ENCODE measurements at regions not wholly inside any gene's neighbourhood (a gene's known extent, or its start where the extent isn't known, plus 50 kb on each side); places are given as distances from the start of the nearest gene placed in this dataset.

GRCh38 chr2:37848451-37848850, 76.6 kb upstream of the RMDN2 start:
- no peak overlapping the region for H3K9ac ChIP-seq (ENCODE audit: low read depth, low read length, poor library complexity, severe bottlenecking)
- H3K9me2 ChIP-seq (replicated peaks; ENCODE audit: low read depth, low read length): no peaks in the 10 kb centered on the region
- TF ChIP-seq EZH2phosphoT487 (IDR thresholded peaks at IDR 0.05; ENCODE audit: borderline replicate concordance): no peak
- TF ChIP-seq, protein P1, sequence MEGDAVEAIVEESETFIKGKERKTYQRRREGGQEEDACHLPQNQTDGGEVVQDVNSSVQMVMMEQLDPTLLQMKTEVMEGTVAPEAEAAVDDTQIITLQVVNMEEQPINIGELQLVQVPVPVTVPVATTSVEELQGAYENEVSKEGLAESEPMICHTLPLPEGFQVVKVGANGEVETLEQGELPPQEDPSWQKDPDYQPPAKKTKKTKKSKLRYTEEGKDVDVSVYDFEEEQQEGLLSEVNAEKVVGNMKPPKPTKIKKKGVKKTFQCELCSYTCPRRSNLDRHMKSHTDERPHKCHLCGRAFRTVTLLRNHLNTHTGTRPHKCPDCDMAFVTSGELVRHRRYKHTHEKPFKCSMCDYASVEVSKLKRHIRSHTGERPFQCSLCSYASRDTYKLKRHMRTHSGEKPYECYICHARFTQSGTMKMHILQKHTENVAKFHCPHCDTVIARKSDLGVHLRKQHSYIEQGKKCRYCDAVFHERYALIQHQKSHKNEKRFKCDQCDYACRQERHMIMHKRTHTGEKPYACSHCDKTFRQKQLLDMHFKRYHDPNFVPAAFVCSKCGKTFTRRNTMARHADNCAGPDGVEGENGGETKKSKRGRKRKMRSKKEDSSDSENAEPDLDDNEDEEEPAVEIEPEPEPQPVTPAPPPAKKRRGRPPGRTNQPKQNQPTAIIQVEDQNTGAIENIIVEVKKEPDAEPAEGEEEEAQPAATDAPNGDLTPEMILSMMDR (conservative IDR thresholded peaks at IDR 0.05; ENCODE audit: low read length): no peak
- H3F3A ChIP-seq (ENCODE audit: low read depth): peaks cover 7% of the 10 kb centered on the region; the same call in 1 of the 2 replicates
- H2AFZ ChIP-seq (ENCODE audit: low read length): no peak overlapping the region
- no peaks in the 10 kb centered on the region for H3K27me3 ChIP-seq (ENCODE audit: insufficient read depth, low read length, poor library complexity, severe bottlenecking)
- H3K9me3 ChIP-seq (ENCODE audit: insufficient read depth, low read depth, low read length): no peaks in the 10 kb centered on the region
- no peaks in the 10 kb centered on the region for H3K79me2 ChIP-seq (ENCODE audit: insufficient read depth, low read length)
- H4K20me1 ChIP-seq (ENCODE audit: insufficient read depth, low read length, poor library complexity, severe bottlenecking): no peaks in the 10 kb centered on the region
- no peak overlapping the region for H3K4me2 ChIP-seq (ENCODE audit: low read depth, low read length, poor library complexity, severe bottlenecking)
- H3K4me3 ChIP-seq (ENCODE audit: low read length, poor library complexity, severe bottlenecking): no peak overlapping the region
- no peaks in the 10 kb centered on the region for H3K36me3 ChIP-seq (ENCODE audit: insufficient read depth, low read length)
- peaks cover 26% of the 10 kb centered on the region for H3K4me1 ChIP-seq (ENCODE audit: insufficient read depth, low read length, poor library complexity, severe bottlenecking)

- no peaks in the 10 kb centered on the region for H3K79me2 ChIP-seq (ENCODE audit: insufficient read depth, low read length)
- H3K9me2 ChIP-seq (replicated peaks; ENCODE audit: low read depth, low read length): no peaks in the 10 kb centered on the region
- no peak overlapping the region for H3K4me3 ChIP-seq (ENCODE audit: low read length, poor library complexity, severe bottlenecking)
- H3F3A ChIP-seq (ENCODE audit: low read depth): peaks cover 7% of the 10 kb centered on the region; the same call in 1 of the 2 replicates
- no peaks in the 10 kb centered on the region for H3K36me3 ChIP-seq (ENCODE audit: insufficient read depth, low read length)
- H3K4me2 ChIP-seq (ENCODE audit: low read depth, low read length, poor library complexity, severe bottlenecking): no peak overlapping the region
- no peak for TF ChIP-seq EZH2phosphoT487 (IDR thresholded peaks at IDR 0.05; ENCODE audit: borderline replicate concordance)
- TF ChIP-seq, protein P1 (conservative IDR thresholded peaks at IDR 0.05; ENCODE audit: low read length): no peak
- H2AFZ ChIP-seq (ENCODE audit: low read length): no peak overlapping the region
- no peaks in the 10 kb centered on the region for H3K27me3 ChIP-seq (ENCODE audit: insufficient read depth, low read length, poor library complexity, severe bottlenecking)
- H3K4me1 ChIP-seq (ENCODE audit: insufficient read depth, low read length, poor library complexity, severe bottlenecking): peaks cover 41% of the 10 kb centered on the region
- H3K9ac ChIP-seq (ENCODE audit: low read depth, low read length, poor library complexity, severe bottlenecking): no peak overlapping the region
- H3K9me3 ChIP-seq (ENCODE audit: insufficient read depth, low read depth, low read length): no peaks in the 10 kb centered on the region
- no peaks in the 10 kb centered on the region for H4K20me1 ChIP-seq (ENCODE audit: insufficient read depth, low read length, poor library complexity, severe bottlenecking)
Observed at GRCh38 chr2:37849911-37850310, 75.2 kb upstream of the RMDN2 start.

GRCh38 chr2:37851428-37851827, 73.7 kb upstream of the RMDN2 start:
- peak overlapping the region; percentile 51 for H3K9ac ChIP-seq (ENCODE audit: low read depth, low read length, poor library complexity, severe bottlenecking)
- no peaks in the 10 kb centered on the region for H4K20me1 ChIP-seq (ENCODE audit: insufficient read depth, low read length, poor library complexity, severe bottlenecking)
- peaks cover 56% of the 10 kb centered on the region for H3K4me1 ChIP-seq (ENCODE audit: insufficient read depth, low read length, poor library complexity, severe bottlenecking)
- no peaks in the 10 kb centered on the region for H3K9me2 ChIP-seq (replicated peaks; ENCODE audit: low read depth, low read length)
- H3K36me3 ChIP-seq (ENCODE audit: insufficient read depth, low read length): no peaks in the 10 kb centered on the region
- H3K27me3 ChIP-seq (ENCODE audit: insufficient read depth, low read length, poor library complexity, severe bottlenecking): no peaks in the 10 kb centered on the region
- TF ChIP-seq, protein P1 (conservative IDR thresholded peaks at IDR 0.05; ENCODE audit: low read length): no peak
- TF ChIP-seq EZH2phosphoT487 (IDR thresholded peaks at IDR 0.05; ENCODE audit: borderline replicate concordance): no peak
- H2AFZ ChIP-seq (ENCODE audit: low read length): peak overlapping the region; percentile 75
- no peaks in the 10 kb centered on the region for H3K79me2 ChIP-seq (ENCODE audit: insufficient read depth, low read length)
- H3K9me3 ChIP-seq (ENCODE audit: insufficient read depth, low read depth, low read length): no peaks in the 10 kb centered on the region
- peak overlapping the region; percentile 36 for H3K4me3 ChIP-seq (ENCODE audit: low read length, poor library complexity, severe bottlenecking)
- peak overlapping the region; percentile 68 for H3K4me2 ChIP-seq (ENCODE audit: low read depth, low read length, poor library complexity, severe bottlenecking)
- peaks cover 7% of the 10 kb centered on the region; the same call in 1 of the 2 replicates for H3F3A ChIP-seq (ENCODE audit: low read depth)

Data from Loucy (cell line).